NCI-H226 (cell line): ENCODE measurements at regions not wholly inside any gene's neighbourhood (a gene's known extent, or its start where the extent isn't known, plus 50 kb on each side); places are given as distances from the start of the nearest gene placed in this dataset.
"Not testable (repeated sequence)": the region's sequence is repeated elsewhere in the genome, so short reads cannot be mapped to it uniquely, and the experiment has no call there.

Source experiments
- DNase-seq: peaks from one replicate; pipeline ENCODE4 v3.0.0-alpha.2; 2015

DNA sequence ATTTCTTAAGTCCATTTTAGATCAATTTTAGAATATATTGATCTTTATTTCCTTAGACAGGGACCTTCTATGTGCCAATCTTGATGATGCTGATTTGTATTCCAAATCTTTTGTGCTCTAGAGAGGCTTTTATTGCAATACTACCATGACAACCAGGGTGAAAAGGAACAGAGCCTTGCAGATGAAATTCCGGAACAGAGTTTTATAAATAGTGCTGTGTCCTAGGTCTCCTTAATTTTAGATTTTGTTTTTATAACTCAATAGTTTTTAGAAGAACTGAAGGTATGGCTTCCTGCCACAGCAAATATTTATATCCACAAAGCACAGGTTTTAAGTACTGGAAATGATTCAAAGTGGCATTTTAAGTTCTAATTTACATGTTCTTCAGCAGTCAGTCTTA, 160.2 kb downstream of the PMAIP1 start:
- DNase-seq, result no peak

DNA sequence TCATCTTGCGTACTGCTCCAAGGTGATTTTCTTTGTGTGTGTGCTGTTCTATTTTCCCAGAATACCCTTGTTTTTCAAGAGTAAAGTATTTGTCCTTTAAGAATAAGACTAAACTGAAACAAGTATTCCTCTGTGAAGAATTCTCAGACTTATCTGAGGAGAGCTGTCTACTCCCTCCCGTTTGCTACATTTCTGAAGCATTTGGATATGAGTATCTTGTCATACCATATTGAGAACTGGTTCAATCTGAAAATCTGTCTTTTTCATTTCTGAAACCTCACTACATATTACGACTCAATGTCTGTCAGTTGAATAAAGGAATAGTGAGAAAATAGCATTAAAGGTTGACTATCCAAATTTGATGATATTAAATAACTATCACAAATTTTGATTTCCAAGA, 159.4 kb downstream of the PMAIP1 start:
- no peak for DNase-seq

DNA sequence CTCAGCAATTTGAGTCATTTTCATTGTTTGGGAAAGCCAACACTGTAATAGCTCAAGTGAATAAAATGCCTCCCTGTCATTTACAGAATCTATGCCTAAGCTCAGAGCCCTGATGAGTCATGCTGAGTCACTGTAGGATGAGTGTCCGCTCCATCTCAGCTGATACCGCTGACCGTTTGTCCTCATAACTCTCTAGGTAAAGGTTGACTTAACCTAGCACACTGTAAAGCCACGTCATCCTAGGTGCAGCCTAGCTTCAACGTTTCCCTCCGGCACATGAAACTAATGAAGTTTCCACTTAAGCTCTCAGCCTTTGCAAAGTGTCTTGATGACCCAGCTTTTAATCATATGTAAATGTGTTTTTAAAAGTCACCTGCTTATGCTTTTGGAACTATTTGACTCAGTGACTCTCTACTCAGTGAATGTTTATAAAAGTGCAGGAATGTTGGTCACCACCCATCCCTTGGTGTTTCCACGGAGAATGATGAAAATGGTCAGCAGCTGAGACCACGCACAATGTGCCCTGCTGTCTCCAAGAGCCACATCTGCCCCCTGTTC, 154.0 kb downstream of the PMAIP1 start:
- peak; percentile 90 for DNase-seq

DNA sequence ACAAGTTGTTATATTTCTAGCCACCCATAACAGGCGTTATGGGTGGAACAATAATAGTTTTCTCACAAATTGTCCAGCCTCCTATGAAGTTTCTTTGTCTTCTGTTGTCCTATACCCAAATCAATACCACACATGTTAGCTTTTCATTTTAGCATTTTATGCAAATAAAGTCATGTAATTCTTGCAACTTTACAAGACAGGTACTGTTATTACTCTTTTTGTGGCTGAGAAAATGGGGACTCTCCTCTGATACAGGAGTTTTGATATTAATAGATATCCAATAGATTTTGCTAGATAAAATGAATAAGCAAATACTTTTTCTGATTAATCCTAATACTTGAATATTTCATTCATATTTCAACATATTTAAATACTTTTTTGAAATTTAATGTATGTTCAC, 151.0 kb downstream of the PMAIP1 start:
- DNase-seq, result no peak

DNA sequence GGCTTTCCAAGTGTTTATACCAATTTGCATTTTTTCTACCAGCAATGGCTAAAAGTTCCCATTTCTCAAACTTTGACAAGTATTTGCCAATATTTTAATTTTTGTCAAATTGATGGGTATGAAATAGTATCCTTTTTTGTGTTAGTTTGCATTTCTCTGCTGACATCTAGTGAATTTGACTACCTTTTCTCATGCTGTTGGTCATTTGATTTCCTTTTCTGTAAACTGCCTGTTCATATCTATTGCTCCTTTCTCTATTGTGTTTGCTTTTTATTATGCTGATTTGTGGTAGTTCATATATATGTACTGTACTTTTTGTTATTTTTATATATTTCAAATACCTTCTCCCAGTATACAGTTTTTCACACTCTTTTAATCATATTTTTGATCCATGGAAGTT, 149.4 kb downstream of the PMAIP1 start:
- DNase-seq, result no peak

DNA sequence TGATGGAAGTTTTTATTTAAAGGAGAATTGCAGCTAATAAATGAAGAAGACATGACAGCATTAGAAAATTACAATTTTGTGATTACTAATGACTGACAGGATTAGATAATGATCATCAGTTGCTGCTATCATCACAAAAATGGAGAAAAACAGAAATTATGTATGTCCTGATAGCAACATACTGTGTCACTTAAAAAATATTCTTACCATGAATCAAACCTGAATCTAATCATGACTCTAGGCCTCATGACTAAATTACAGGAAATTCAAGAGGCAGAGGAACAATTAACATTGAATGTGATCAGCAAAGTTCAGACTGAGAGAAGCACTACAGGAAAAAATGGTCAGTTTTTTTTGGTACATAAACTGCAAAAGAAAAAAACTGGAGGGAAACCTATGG, 147.8 kb downstream of the PMAIP1 start:
- no peak for DNase-seq

DNA sequence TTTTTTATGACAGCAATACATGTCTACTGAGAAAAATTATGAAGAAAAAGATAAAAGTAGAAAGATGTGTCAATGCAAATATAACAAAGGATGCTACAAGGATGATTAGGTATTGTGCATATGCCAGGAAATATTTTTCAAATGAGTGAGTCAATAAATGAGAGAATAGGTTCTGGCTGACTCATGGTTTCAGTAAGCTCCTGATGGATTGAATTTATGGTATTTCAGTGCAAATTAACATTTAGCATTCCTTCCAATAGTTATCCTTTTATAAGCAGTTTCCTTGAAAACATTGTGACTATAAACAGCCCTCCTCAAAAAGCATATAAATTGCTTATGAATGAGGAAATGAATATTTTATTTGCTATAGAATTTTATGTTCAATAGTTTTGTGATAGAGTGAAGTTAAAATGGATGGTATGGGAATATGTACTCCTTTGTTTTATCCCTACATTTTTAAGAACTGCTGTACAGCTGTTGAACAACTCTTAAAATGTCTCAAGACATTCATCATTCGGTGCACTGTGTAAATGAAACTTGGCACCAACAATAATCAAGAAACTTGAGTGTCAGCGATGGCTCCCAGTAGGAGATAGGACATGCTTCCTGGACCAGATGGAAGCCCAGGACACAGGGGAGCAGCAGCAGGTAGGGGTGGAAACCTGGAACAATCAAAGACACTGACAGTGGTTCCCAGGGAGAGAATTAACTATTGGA, 144.7 kb downstream of the PMAIP1 start:
- DNase-seq, result peak; percentile 57

DNA sequence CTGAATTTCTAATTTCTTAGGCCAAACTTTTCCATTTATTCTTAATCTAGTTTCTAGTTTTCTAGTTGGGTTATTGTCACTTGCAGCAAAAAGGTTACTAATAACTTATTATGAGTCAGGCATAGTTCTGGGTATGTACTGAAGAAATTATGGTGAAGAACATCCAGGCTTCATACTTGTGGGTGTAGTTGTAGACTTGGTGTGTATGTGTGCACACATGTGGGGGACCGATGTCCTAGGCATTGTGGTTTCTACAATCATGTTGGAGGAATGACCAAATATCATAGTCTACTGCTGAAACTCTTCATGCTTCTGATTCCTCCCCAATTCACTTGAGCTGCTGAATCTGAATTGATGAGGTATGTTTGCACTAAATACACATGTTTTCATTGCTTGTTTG, 141.2 kb downstream of the PMAIP1 start:
- DNase-seq, result no peak

DNA sequence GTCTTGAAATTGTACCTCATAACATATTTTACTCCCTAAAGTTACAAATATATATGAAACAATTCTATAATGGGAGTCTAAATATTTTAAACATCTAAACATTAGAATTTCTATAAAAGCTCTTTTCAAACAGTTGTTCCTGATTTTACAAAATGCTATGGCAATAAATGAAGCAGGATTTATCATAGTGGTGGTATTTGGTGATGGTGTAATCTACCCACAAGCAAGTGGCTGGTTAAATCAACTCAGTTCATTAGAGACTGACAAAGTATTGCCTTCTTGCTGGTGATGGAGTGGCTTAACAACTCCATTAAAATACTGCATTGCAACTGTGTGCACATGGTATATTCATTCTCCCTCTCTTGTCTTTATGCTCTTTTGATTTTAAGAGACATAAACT, 138.9 kb downstream of the PMAIP1 start:
- no peak for DNase-seq

DNA sequence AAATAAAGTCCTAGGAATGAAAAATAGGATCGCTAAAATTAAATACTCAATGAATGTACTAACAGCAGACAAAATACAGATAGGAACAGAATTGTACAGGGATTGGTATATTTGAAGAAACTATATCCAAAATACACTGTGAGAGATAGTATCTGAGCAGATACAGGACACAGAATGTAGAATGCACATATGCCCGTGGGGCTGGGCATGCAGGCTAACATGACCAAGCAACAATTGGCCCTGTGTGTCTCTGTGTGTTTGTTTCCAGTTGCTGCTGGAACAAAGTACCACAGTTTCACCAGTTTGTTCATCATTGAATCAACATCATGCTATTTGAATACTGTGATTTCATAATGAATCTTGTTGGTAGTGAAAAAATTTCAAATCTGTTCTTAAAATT, 127.6 kb downstream of the PMAIP1 start:
- no peak for DNase-seq

DNA sequence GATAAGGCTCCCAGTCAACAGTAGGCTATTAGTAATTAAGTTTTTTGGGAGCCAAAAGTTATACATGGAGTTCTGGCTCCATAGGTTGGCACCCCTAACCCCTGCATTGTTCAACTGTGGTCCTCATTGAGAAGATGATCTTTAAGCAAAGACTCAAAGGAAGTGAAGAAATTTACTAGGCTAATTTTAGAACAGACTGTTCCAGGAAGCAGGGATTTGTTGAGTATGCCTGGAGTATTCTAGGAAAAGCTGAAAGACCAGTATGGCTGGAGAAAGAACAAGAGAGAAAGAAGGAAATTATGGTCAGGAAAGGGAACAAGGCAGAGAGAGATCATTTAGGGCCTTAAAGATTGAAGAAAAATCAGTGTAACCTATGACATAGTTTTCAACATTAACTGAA, 125.1 kb downstream of the PMAIP1 start:
- no peak for DNase-seq

DNA sequence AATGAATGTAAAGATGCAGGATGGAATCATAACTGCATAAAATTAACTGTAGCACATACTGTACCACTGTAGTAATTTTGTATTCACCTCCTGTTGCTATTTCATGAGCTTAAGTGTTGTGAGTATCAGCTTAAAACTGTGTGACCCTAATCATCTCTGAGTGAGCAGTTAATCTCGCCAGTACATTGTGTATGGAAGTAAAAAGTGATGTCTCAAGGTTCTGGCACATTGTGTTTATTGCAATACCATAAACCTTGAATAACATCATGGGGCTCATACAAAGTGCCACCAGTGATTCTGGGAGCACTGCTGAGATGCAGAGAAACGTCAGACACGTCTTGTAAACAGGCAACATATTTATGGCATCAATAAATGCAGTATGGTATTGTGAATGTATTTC, 124.5 kb downstream of the PMAIP1 start:
- DNase-seq, result no peak

DNA sequence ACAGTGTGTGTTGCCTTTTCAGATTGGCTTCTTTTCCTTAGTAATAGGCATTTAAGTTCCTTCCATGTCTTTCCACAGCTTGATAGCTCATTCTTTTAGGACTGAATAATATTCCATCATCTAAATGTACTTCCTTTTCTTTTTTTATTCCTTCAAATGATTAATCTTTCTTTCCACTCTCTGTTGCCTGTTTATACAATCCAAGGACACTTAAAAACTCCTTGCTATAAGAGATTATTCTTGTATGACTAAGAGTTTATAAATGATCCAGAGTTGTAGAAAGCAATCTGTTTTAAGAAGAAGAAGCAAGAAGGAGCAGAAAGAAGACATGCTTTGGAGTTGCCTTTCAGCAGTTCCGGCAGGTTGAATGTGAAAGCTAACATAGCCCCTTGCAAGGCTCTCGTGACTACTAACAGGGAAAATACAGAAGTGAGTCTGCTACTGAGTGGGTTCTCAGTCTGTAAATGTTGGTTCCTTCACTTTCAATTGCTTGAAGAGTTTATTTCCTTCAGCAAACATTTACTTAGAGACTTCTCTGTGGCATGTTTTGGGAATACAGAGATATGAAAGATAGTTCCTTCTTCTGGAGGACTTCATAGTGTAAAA, 123.0 kb downstream of the PMAIP1 start:
- no peak for DNase-seq

DNA sequence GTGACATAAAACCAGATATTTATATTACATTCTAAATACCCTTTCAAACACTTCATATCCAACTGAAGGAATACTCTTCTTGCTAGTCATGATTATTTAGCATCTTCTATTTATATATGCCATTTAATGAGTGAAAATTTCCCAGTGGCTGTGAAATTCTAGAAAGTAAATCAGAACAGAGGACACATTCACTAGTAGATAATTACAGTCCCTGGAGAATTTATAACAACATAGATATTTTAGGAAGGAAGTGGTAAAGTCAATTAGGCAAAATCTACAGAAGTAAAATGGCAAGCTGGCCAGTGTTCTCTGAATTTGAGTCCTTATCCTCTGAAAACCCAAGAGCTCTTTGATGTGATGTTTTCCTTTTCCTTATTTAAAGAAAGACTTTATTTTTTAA, 121.8 kb downstream of the PMAIP1 start:
- DNase-seq, result no peak

DNA sequence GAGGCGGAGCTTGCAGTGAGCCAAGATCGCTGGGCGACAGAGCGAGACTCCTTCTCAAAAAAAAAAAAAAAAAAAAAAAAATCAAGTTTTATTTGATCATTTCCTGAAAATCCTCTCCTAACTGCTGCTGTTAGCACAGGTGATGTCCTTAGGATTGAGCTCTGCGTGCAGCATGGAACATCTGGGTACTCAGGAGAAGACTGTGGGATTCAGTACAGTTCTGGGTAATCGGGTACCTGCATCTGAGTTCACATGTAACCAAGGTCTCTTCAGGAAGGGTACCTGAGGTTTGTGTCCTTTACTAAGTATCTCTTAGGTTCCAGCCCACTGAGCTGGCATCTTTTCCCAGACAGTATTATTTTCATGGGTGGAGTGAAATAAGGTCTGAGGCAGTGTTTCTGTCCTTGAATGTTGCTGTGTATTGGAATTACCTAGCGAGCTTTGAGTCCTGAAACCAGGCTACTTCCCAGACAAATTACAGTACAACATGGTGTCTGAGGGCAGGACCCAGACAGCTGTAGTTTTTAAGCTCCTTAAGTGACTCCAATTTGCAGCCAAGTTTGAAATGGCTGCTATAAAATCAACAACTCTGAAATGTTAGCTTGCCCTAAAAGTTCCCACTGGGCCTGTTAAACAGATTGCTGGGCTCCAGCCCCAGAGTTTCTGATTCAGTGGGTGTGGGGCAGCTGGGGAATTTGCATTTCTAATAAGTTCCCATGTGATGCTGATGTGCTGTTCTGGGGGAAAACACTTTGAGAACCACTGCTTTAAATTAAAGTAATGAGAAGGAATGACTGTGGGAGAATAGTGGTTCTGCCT, 120.5 kb downstream of the PMAIP1 start:
- no peak for DNase-seq

DNA sequence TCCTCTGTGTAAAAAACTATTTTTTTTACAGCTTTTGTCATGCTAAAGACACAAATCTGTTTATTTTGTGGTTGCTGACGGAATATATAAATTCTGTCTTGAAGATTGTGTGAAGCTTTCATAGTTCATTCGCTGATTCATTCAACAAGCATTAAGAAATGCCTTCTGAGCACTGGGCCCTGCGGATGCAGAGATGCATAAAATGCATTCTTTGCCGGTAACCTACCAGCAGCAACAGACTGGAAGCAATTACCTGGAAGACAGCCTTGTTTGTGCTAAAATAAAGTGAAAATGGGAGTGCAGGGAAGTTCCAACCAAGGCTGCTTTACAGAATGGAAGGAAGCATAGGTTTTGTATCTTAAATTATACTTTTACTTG, 119.7 kb downstream of the PMAIP1 start:
- DNase-seq, result peak; percentile 37

DNA sequence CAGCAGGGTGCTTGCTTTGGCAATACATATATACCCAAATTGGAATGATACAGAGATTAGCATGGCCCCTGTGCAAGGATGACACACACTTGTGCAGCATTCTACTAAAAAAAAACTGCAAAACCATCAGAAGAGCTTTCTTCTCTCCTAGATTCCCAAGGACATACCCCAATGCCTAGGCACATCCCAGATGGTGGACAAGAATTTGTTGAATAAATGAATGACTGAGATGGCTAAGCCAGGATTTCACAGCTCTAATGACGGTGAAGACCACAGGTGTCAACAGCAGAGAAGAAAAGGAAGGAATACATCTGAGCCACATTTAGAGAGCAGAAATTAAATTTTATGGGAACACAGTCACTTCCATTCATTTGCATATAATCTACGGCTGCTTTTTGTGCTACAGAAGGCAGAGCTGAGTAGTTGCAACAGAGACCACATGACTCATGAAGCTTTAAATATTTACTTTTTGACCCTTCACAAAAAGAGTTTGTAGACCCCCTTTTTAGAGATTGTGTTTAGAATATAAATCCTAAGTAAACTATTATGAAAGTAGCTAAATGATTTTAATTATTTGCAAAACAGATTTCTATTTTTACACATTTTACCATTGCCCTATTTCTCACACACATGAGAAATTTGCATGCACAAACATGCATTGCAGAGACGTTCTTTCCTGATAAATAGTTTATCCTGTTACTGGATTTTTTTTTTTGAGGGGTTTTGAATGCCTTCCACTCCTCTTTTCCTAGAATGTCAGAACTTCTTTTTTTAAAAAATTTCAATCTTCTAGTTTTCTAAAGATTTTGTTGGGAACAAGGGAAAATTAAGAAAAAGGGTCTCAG, 119.0 kb downstream of the PMAIP1 start:
- no peak for DNase-seq

DNA sequence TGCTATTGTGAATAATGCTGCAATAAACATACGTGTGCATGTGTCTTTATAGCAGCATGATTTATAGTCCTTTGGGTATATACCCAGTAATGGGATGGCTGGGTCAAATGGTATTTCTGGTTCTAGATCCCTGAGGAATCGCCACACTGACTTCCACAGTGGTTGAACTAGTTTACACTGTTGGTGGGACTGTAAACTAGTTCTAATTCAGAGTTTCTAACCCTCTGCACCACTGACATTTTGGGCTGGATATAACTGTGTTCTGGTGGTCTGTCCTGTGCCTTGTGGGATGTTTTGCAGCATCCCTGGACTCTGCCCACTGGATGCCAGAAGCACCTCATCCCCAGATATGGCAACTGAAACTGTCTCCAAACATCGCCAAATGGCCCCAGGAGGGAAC, 118.3 kb downstream of the PMAIP1 start:
- DNase-seq, result peak; percentile 41

DNA sequence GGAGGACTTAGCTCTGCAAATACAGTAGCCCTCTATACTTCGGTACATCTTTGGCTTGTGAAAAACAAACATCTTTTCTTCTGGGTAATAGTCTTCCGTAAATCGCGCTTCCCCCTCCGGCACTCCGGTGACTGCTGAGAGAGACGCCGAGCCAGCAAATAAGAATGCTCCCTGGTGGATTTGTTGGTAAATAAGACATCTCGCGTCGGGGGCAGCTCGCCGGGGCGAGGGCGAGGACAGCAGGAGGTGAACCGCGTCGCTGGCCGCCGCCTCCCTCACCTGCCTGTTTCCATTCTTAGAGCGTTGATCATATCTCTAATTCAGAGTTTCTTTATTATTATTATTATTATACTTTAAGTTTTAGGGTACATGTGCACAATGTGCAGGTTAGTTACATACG, 117.6 kb downstream of the PMAIP1 start:
- DNase-seq, result no peak

DNA sequence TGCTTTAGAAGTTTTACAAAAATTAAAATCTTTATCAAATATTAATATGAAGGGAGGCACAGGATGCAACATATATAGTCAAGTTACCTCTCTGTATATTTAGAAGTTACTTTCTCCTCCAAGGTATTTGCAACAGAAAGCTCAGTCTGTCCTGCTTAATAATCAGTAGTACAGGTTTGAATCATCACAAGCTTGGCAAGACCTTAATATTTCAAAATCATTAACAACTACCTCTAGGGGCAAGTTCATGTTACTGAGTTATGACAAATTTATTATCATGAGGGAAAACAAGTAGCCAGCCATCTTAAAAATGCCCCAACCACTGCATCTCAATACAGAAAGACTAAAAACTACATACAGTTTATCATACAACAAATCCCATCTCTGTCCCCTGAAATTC, 116.0 kb downstream of the PMAIP1 start:
- DNase-seq, result peak; percentile 9

DNA sequence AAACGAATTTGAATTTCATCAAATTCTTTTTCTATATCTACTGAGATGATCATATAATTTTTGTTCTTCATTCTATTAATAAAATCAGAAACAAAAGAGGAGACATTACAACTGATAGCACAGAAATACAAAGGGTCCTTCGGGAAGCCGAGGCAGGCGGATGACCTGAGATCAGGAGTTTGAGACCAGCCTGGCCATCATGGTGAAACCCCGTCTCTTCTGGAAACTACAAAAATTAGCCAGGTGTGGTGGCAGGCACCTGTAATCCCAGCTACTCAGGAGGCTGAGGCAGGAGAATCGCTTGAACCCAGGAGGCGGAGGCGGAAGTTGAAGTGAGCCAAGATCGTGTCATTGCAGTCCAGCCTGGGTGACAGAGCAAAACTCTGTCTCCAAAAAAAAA, 113.4 kb downstream of the PMAIP1 start:
- not testable (repeated sequence) for DNase-seq

DNA sequence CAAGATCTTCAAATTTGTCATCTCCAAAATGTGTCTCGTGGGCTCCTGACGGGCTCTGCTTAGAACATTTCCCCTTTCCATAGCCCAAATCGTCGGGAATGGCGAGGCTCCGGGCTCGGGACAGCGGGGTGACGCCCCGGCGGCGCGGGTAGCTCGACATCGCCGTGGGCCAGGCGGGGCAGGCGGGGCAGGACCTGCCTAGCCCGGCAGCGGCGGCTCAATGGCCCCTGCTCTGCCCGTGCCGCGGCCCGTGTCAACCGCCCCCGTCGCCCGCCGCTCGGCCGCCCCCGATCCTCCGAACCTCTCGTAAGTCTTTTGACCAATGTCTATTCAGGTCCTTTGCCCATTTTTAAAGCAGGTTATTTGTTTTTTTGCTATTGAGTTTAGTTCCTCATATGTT, 111.2 kb downstream of the PMAIP1 start:
- DNase-seq, result no peak

DNA sequence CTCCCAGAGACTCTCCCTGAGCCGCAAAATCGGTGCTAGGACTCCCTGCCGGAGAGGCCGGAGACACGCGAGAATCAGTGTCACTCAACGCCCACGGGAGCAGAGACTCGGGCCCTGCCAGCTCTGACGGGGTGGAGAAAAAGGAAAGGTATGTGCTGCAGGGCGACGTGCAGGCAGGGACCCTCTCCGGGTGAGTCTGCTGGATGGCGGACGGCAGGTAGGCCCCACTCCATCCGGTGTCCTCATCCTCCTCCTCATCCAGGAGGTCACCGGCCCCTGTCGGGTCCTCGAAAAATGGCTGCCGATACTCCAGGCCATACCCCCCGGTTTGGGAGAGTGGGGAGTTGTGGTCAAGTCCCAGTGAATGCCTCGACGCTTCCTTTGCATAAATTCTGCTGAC, 110.7 kb downstream of the PMAIP1 start:
- no peak for DNase-seq
